Small intestine (tissue), 7 donors: ENCODE measurements at regions not wholly inside any gene's neighbourhood (a gene's known extent, or its start where the extent isn't known, plus 50 kb on each side); places are given as distances from the start of the nearest gene placed in this dataset.
"Not testable (repeated sequence)": the region's sequence is repeated elsewhere in the genome, so short reads cannot be mapped to it uniquely, and the experiment has no call there.

Source experiments
- DNase-seq, 2 donors: peaks; one replicate each; pipeline versions ENCODE4 v3.0.0 to v3.0.0-alpha.2; 2013
- FAIRE-seq: peaks from 2 replicates; lab custom pipeline; 2012; peaks lifted over from hg19 to GRCh38; lab: Jason Lieb, UNC
- H3K27ac ChIP-seq, 3 donors: one replicate each; pipeline ENCODE4 v1.5.1; 2013; ENCODE audit warnings: low read length in 2 of 3, mild to moderate bottlenecking in 2 of 3, control low read depth in 1 of 3, inconsistent platforms in 1 of 3, low read depth in 1 of 3, moderate library complexity in 1 of 3
- H3K27me3 ChIP-seq, 3 donors: one replicate each; pipeline ENCODE4 v1.6.1; 2013; ENCODE audit warnings: low read length in 3 of 3, inconsistent platforms in 1 of 3; ENCODE audit not compliant: control insufficient read depth in 3 of 3, insufficient read depth in 3 of 3
- H3K36me3 ChIP-seq, 3 donors: one replicate each; pipeline ENCODE4 v1.6.1; 2013; ENCODE audit warnings: low read length in 3 of 3, inconsistent platforms in 1 of 3, low read depth in 1 of 3, mild to moderate bottlenecking in 1 of 3, moderate library complexity in 1 of 3; ENCODE audit not compliant: control insufficient read depth in 3 of 3, insufficient read depth in 2 of 3
- H3K4me1 ChIP-seq, 3 donors: one replicate each; pipeline ENCODE4 v1.6.1; 2013; ENCODE audit warnings: low read length in 2 of 3, inconsistent platforms in 1 of 3, low read depth in 1 of 3, mild to moderate bottlenecking in 1 of 3, moderate library complexity in 1 of 3; ENCODE audit not compliant: control insufficient read depth in 3 of 3, insufficient read depth in 2 of 3
- H3K4me3 ChIP-seq, 3 donors: one replicate each; pipeline ENCODE4 v1.5.1; 2013; ENCODE audit warnings: low read length in 3 of 3, control low read depth in 1 of 3, inconsistent platforms in 1 of 3, low read depth in 1 of 3, mild to moderate bottlenecking in 1 of 3, moderate library complexity in 1 of 3
- H3K9me3 ChIP-seq, 2 donors: one replicate each; pipeline ENCODE4 v1.6.1; 2013; ENCODE audit warnings: low read depth in 1 of 2, low read length in 1 of 2; ENCODE audit not compliant: control insufficient read depth in 2 of 2, insufficient read depth in 1 of 2
- WGBS, 3 donors: extraction: QIAGEN DNeasy Blood & Tissue Kit; methylation state at CpG; one replicate each; pipeline ENCODE4 v1.1.7; 2013; 5-methylcytosine and 5-hydroxymethylcytosine counted together
- donor health status: healthy with polysubstance abuse.
- donor health status: control.
- donor health status: control.
- donor health status: Bipolar disorder and iron deficiency.
- donor health status: healthy.

DNA sequence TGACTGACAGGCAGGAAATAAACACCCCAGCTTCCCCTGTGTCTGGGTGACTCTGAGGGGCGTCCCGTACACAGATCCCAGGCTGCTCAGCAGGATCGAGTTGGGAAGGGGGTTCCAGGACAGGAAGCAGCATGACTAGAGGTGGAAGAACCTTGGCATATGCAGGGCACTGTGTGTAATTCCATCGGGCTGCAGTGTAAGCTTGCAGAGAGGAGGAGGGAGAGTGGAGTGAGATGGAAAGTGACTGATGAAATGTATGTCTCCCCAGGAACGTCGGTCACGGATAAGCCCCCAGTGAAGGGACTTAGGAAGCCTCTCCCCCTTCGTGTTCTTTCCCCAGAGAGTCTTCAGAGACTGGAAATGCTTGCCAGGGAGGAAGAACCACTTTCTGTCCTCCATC, 198.4 kb upstream of the SULF2 start:
- H3K4me3 ChIP-seq, H3K4me1 ChIP-seq, H3K27me3 ChIP-seq, FAIRE-seq, H3K36me3 ChIP-seq, H3K27ac ChIP-seq, H3K9me3 ChIP-seq, DNase-seq: not testable (repeated sequence)
- WGBS, 3 donors: 22 to 51% (median 29%) methylated on average over 4 to 6 of the region's 8 CpGs

DNA sequence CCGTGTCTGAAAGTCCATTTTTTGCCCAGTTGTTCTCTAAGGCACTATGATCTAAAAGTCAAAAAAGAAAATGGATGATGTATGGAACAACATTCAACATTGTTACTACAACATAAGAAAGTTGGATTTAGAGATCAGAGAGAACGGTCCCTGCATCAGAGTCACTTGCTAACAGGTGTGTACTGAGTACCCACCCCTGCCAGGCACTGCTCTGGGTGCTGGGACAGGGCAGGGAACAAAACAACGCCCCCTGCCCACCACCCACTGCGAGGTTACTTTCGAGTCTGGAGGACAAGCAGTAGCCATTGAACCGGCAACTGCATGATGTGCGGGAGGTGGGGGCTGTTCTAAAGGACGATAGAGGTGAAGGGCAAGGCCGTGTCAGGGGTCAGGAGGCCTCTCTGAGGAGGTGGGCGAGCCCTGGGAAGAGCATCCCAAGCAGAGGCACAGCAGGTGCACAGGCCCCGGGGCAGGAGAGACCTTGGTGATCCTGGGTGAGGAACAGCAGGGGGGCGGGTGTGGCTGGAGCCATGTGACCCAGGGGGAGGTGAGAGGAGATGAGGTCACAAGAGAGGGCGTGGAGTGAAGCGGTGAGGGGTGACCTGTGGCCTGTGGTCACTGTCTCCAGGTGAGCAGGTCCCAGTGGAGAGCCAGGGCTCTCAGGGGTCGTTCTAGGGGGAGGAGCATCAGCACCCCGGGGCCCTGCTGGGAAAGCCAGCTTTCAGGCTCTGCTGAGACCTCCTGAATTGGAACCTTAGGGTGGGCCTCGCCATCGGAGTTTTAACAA, 197.5 kb upstream of the SULF2 start:
- no peaks in the 10 kb centered on the region for H3K4me1 ChIP-seq
- no peak for DNase-seq
- WGBS, 3 donors: 53 to 76% (median 53%) methylated on average over 18 of the region's 18 CpGs
- H3K9me3 ChIP-seq: peaks cover 0 to 4% of the 10 kb centered on the region in 2 donors
- H3K36me3 ChIP-seq: no peaks in the 10 kb centered on the region
- H3K4me3 ChIP-seq: no peak overlapping the region
- no peaks in the 10 kb centered on the region for H3K27me3 ChIP-seq
- H3K27ac ChIP-seq: no peak overlapping the region
- FAIRE-seq: no peak

DNA sequence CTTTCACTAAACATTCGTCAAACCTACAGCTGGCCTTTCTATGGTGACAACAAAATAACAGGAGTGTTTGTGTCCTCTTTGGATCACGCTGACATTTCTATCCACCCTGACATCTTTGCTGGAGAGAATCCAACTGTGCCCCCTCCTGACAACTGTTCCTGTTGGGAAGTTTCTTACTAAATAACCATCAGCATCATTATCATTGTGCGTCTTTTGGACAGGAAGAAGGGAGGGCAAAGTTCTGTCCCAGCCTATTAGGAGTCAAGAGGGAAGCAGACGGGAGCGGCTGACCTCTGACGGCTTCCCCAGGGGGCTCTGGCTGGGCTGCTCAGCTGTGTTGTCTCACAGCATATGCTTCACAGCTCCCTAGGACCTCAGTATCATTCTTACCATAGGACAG, 195.9 kb upstream of the SULF2 start:
- no peak for FAIRE-seq
- H3K4me3 ChIP-seq: no peak overlapping the region

DNA sequence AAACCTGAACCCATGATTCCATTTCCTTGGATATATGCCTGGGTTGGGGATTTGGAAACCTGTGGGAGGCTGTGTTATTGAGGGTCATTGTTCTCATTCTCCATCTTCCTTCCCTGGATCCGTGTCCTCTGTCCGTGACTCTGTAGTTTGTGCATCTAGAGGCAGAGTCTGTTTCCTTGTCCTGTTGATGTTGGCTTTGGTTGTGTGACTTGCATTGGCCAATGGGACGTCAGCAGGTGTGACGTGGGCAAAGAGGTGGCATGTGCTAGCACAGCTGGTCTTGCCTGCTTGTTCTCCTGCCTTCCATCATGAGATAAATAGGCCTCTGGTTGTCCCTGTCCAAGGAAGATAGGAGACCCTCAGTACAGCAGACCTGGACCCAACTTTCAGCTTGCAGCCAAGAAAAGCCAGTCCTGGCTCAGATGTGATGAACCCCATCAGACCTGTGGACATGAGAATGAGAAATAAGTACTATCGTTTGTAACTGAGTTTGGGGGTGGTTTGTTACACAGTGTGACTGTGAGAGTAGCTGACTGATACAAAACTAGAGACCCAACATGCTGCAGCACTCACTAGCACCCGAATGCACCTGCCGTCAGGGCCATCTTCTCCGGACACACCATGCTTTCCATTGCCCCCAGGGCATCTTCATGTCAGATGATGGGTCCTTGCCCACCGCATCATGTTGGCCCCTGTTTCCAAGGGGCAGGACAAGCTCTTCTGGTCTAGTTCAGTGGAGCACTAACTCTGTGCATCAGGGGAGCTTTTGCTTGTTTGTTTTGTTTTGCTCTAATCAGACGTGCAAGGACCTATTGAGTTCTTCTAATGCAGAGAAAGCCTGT, 195.3 kb upstream of the SULF2 start:
- Histone ChIP-seq H3K27ac (no peak overlapping the region), H3K36me3 (no peaks in the 10 kb centered on the region), H3K4me1 (no peaks in the 10 kb centered on the region), H3K27me3 (no peaks in the 10 kb centered on the region), H3K9me3 (peaks cover 0 to 4% of the 10 kb centered on the region in 2 donors), H3K4me3 (no peak overlapping the region)
- DNase-seq (no peak), FAIRE-seq (no peak)
- whole genome bisulfite sequencing, 3 donors: 72 to 88% (median 85%) methylated on average over 10 of the region's 10 CpGs

More for the DNA sequence above, 195.9 kb upstream of the SULF2 start:
- no peaks in the 10 kb centered on the region for H3K4me1 ChIP-seq
- H3K27ac ChIP-seq: no peak overlapping the region
- no peaks in the 10 kb centered on the region for H3K27me3 ChIP-seq
- H3K36me3 ChIP-seq: no peaks in the 10 kb centered on the region
- DNase-seq: no peak
- peaks cover 0 to 4% of the 10 kb centered on the region in 2 donors for H3K9me3 ChIP-seq
- 33 to 49% (median 33%) methylated on average over 6 of the region's 6 CpGs for WGBS, 3 donors

DNA sequence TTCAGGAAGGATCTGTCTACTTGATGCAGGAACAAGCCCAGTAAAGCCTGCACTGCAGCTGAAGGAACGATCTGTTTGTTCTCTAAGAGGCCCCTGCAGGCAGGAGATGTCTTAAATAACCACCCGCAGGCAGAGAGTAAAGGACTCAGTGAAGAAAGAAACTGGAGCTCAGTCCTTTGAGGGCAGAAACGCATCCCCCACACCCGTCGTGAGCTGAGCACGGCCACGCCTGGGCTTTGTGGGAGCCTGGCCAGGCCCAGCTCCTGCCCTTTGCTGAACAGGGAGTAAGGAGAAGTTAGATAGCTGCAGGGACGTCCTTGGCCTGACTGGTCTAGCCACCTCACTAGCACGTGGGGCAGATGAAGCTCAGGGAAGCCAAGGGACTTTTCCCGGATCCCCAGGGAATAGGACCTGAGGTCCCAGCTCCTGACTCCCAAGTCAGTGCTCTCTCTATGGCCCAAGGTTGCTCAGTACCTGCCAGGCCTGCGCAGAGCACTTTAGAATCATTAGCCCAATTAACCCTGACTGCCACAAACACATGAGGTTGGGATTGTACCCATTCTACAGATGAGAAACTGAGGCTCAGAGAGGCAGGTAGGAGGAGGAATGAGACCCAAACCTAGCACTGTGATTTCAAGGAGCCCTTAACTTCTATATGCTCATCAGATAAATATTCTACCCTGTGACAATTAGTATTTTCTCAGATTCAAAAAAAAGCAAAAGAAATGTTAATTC, 194.2 kb upstream of the SULF2 start:
- H3K27me3 ChIP-seq, DNase-seq, H3K4me3 ChIP-seq, H3K9me3 ChIP-seq, H3K36me3 ChIP-seq, FAIRE-seq, H3K4me1 ChIP-seq, H3K27ac ChIP-seq: not testable (repeated sequence)
- 17 to 44% (median 35%) methylated on average over 11 of the region's 11 CpGs for WGBS, 3 donors

DNA sequence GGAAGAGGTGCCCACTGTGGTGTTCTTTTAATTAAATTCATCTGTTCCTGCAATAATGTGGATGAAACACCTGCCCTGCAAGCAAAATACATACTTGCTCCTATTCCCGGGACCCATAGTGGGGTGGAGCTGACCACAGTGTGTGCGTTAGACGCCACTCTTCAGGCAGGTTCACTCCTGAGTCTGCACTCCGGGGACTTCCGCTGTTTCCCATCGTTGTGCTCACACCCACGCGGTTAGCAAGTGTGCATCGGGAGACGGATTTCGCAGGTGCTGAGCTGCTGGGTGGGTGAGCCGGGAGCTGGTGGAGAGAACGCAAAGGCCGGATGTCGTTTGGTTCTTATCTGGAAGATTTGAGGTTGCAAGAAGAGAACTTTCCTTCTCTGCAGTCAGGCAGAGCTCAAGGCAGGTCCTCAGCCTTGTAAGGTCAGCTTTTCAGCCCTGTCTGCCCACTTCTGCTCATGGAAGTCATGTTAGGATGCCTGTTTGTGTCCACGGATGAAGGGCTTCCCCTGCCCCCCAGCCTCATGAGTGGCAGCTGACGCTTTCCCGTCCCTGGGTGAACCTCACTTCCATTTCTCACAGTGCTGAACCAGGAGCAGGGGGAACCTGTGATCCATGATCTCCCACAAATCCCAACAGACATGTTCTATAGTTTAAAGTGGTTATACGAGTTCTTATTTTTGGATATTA, 193.3 kb upstream of the SULF2 start:
- not testable (repeated sequence) for DNase-seq, H3K9me3 ChIP-seq, FAIRE-seq, H3K4me1 ChIP-seq, H3K36me3 ChIP-seq, H3K27ac ChIP-seq, H3K4me3 ChIP-seq, H3K27me3 ChIP-seq
- 73 to 84% (median 81%) methylated on average over 4 to 5 of the region's 19 CpGs for WGBS, 3 donors

DNA sequence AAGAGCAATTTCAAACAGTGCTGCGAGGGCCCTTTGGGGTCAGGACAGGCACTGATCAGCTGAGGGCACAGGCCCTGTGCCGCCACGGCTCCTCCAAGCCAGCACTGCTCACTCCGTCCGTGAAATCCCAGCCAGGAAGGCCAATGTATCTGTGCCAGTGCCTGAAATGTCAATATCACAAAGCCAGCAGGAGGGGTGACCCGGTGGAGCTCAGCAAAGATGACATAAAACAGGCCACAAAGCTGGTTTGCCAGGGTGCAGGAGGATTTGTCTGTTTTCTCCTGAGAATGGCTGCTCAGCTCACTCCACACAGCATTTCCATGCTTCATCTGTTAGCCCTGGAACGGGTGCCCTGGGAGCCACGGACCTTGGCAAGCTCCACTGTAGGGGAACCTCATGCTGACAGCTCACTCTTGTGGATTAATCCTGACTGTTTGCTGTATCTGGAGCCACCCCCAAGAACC, 192.5 kb upstream of the SULF2 start:
- WGBS, 3 donors: 58 to 71% (median 61%) methylated on average over 8 of the region's 8 CpGs
- not testable (repeated sequence) for H3K27me3 ChIP-seq, H3K36me3 ChIP-seq, H3K27ac ChIP-seq, H3K4me3 ChIP-seq, H3K9me3 ChIP-seq, FAIRE-seq, H3K4me1 ChIP-seq, DNase-seq
